Thyroid gland (tissue), 4 donors: ENCODE measurements at regions not wholly inside any gene's neighbourhood (a gene's known extent, or its start where the extent isn't known, plus 50 kb on each side); places are given as distances from the start of the nearest gene placed in this dataset.

Experiments used
- CTCF ChIP-seq, 6 experiments: fragments of 200-600 bp in 3 of 6; fragments of 450-650 bp in 3 of 6; sonication (generic) in 3 of 6; IDR thresholded peaks; one replicate each; pipeline ENCODE4 v1.5.1; 2016 to 2019; ENCODE audit warnings: antibody characterized with exemption in 6 of 6, mild to moderate bottlenecking in 2 of 6, inconsistent platforms in 1 of 6, moderate library complexity in 1 of 6
- POLR2A ChIP-seq, 2 donors: fragments of 450-650 bp; IDR thresholded peaks; one replicate each; pipeline ENCODE4 v1.6.1; 2017; ENCODE audit warnings: antibody characterized with exemption in 2 of 2, mild to moderate bottlenecking in 2 of 2, moderate library complexity in 1 of 2

- TF ChIP-seq CTCF (IDR thresholded peaks at IDR 0.05): no peak
- no peak for TF ChIP-seq POLR2A (IDR thresholded peaks at IDR 0.05)
These were observed 156.3 kb downstream of the MTHFS start for GRCh38 chr15:79740561-79740960.
